IMR-90 (cell line): ENCODE measurements at regions not wholly inside any gene's neighbourhood (a gene's known extent, or its start where the extent isn't known, plus 50 kb on each side); places are given as distances from the start of the nearest gene placed in this dataset.

Experiments used
- ATAC-seq: fragments of 200-7000 bp; cut with Tn5 transposase; 2 replicates; pipeline ENCODE4 v1.9.1; 2020; ENCODE audit warnings: low read depth, mild to moderate bottlenecking, moderate library complexity
- BruUV-seq: library from RNA; stranded (reverse); fragments of 400-500 nt; replicated peaks from 2 replicates; lab custom pipeline; 2021; lab: Mats Ljungman, UMichigan
- CTCF ChIA-PET: fragments of 300-600 bp; formaldehyde crosslinking; extraction: SDS; loops from one replicate; lab custom pipeline; 2021; ENCODE audit warnings: antibody characterized with exemption; lab: Yijun Ruan, JAX
- POLR2A ChIA-PET: fragments of 300-600 bp; sonication (Branson Sonifier 250); formaldehyde crosslinking; loops from one replicate; lab custom pipeline; 2022; ENCODE audit warnings: antibody characterized with exemption; ENCODE audit not compliant: unreplicated experiment; lab: Charles Lee
- DNase-seq: peaks from one replicate; pipeline ENCODE4 v3.0.0; 2013
- H2AFZ ChIP-seq: replicated peaks from 2 replicates; pipeline ENCODE3; 2013; ENCODE audit warnings: low read length, mild to moderate bottlenecking; ENCODE audit not compliant: poor library complexity
- H2AK5ac ChIP-seq: 2 replicates; pipeline ENCODE4 v1.6.1; 2013; ENCODE audit warnings: low read depth, low read length, inconsistent platforms
- H2AK9ac ChIP-seq: replicated peaks from 2 replicates; pipeline ENCODE3; 2013; ENCODE audit warnings: mild to moderate bottlenecking, low read depth, low read length, moderate library complexity; ENCODE audit not compliant: poor library complexity
- H2BK120ac ChIP-seq: 2 replicates; pipeline ENCODE4 v1.6.1; 2013; ENCODE audit warnings: low read depth, low read length, inconsistent platforms
- H2BK15ac ChIP-seq: 3 replicates; pipeline ENCODE4 v1.6.1; 2013; ENCODE audit warnings: low read depth, low read length, inconsistent platforms
- H2BK20ac ChIP-seq: 2 replicates; pipeline ENCODE4 v1.6.1; 2013; ENCODE audit warnings: low read depth, mild to moderate bottlenecking, inconsistent platforms, low read length, moderate library complexity
- H2BK5ac ChIP-seq: 2 replicates; pipeline ENCODE4 v1.6.1; 2013; ENCODE audit warnings: mild to moderate bottlenecking, low read depth, low read length, inconsistent platforms; ENCODE audit not compliant: poor library complexity, severe bottlenecking
- H3K14ac ChIP-seq: replicated peaks from 2 replicates; pipeline ENCODE4 v1.6.1; 2013; ENCODE audit warnings: low read depth, low read length, inconsistent platforms
- H3K18ac ChIP-seq: 2 replicates; pipeline ENCODE4 v1.6.1; 2013; ENCODE audit warnings: low read depth, low read length, control low read depth
- H3K23ac ChIP-seq: 2 replicates; pipeline ENCODE4 v1.6.1; 2013; ENCODE audit warnings: low read depth, low read length, inconsistent platforms
- H3K27ac ChIP-seq: 2 replicates; pipeline ENCODE4 v1.5.1; 2013; ENCODE audit warnings: mild to moderate bottlenecking, control low read depth, low read length; ENCODE audit not compliant: insufficient read depth
- H3K27me3 ChIP-seq: 2 replicates; pipeline ENCODE4 v1.6.1; 2013; ENCODE audit warnings: low read length; ENCODE audit not compliant: control insufficient read depth, insufficient read depth
- H3K36me3 ChIP-seq: 2 replicates; pipeline ENCODE4 v1.6.1; 2013; ENCODE audit warnings: low read length, mixed read lengths; ENCODE audit not compliant: control insufficient read depth, insufficient read depth
- H3K4ac ChIP-seq: 2 replicates; pipeline ENCODE4 v1.6.1; 2013; ENCODE audit warnings: low read depth, low read length, inconsistent platforms
- H3K4me1 ChIP-seq: 2 replicates; pipeline ENCODE4 v1.6.1; 2013; ENCODE audit warnings: low read length, mixed read lengths; ENCODE audit not compliant: control insufficient read depth, insufficient read depth
- H3K4me2 ChIP-seq: 2 replicates; pipeline ENCODE4 v1.6.1; 2013; ENCODE audit warnings: low read depth, mild to moderate bottlenecking, control low read depth, low read length, moderate library complexity
- H3K4me3 ChIP-seq: 2 replicates; pipeline ENCODE4 v1.5.1; 2013; ENCODE audit warnings: low read depth, mild to moderate bottlenecking, control low read depth, low read length, moderate library complexity; ENCODE audit not compliant: insufficient read depth
- H3K56ac ChIP-seq: 2 replicates; pipeline ENCODE4 v1.6.1; 2013; ENCODE audit warnings: low read length, inconsistent platforms; ENCODE audit not compliant: insufficient read depth; ENCODE audit errors: extremely low read depth
- H3K79me1 ChIP-seq, 2 experiments: 2 replicates each; pipeline ENCODE4 v1.6.1; 2013; ENCODE audit warnings: low read length in 2 of 2, inconsistent platforms in 1 of 2, low read depth in 1 of 2
- H3K9ac ChIP-seq: 2 replicates; pipeline ENCODE4 v1.6.1; 2013; ENCODE audit warnings: low read depth, low read length, control low read depth
- H3K9me1 ChIP-seq: 2 replicates; pipeline ENCODE4 v1.6.1; 2013; ENCODE audit warnings: low read length, inconsistent platforms; ENCODE audit not compliant: insufficient read depth
- H3K9me3 ChIP-seq: 2 replicates; pipeline ENCODE4 v1.6.1; 2013; ENCODE audit warnings: low read length; ENCODE audit not compliant: control insufficient read depth, insufficient read depth
- H4K20me1 ChIP-seq: 2 replicates; pipeline ENCODE4 v1.6.1; 2013; ENCODE audit warnings: low read length, inconsistent platforms; ENCODE audit not compliant: insufficient read depth
- H4K5ac ChIP-seq: 2 replicates; pipeline ENCODE4 v1.6.1; 2013; ENCODE audit warnings: mild to moderate bottlenecking, low read depth, low read length, control low read depth
- H4K8ac ChIP-seq, 2 experiments: 2 replicates each; pipeline ENCODE4 v1.6.1; 2013; ENCODE audit warnings: low read depth in 2 of 2, low read length in 2 of 2, control low read depth in 1 of 2, inconsistent platforms in 1 of 2
- H4K91ac ChIP-seq: 2 replicates; pipeline ENCODE4 v1.6.1; 2013; ENCODE audit warnings: low read depth, low read length, inconsistent platforms; ENCODE audit not compliant: insufficient read depth
- BHLHE40 ChIP-seq: fragments of 150-350 bp; IDR thresholded peaks from 2 replicates; pipeline ENCODE4 v1.6.1; 2016; ENCODE audit warnings: mild to moderate bottlenecking, low read depth, low read length
- FOS ChIP-seq: fragments of 150-350 bp; IDR thresholded peaks from 2 replicates; pipeline ENCODE4 v1.6.1; 2016; ENCODE audit warnings: low read depth, low read length
- MAFK ChIP-seq: IDR thresholded peaks from 2 replicates; pipeline ENCODE4 v1.6.1; 2012; ENCODE audit warnings: low read depth, low read length, improper control_type of control experiment
- MAZ ChIP-seq: IDR thresholded peaks from 2 replicates; pipeline ENCODE4 v1.6.1; 2012; ENCODE audit warnings: low read depth, mild to moderate bottlenecking, low read length, improper control_type of control experiment, moderate library complexity, borderline replicate concordance
- MXI1 ChIP-seq: IDR thresholded peaks from 2 replicates; pipeline ENCODE4 v1.6.1; 2012; ENCODE audit warnings: low read depth, mild to moderate bottlenecking, low read length, moderate library complexity, borderline replicate concordance
- NFE2L2 ChIP-seq: fragments of 150-350 bp; IDR thresholded peaks from 2 replicates; pipeline ENCODE4 v1.6.1; 2016; ENCODE audit warnings: low read depth, mild to moderate bottlenecking, low read length
- RAD21 ChIP-seq: IDR thresholded peaks from 2 replicates; pipeline ENCODE4 v1.6.1; 2012; ENCODE audit warnings: low read length, improper control_type of control experiment
- RCOR1 ChIP-seq: IDR thresholded peaks from 2 replicates; pipeline ENCODE4 v1.6.1; 2012; ENCODE audit warnings: mild to moderate bottlenecking, low read length, improper control_type of control experiment; ENCODE audit not compliant: insufficient replicate concordance
- dilution Hi-C: fragments of 300-500 bp; cut with HindIII; formaldehyde crosslinking; loops from one replicate; pipeline ENCODE4 v1.14.3; 2018; ENCODE audit warnings: low sequenced_read_pairs; ENCODE audit not compliant: unreplicated experiment
- in situ Hi-C: fragments of 300-500 bp; cut with MboI; formaldehyde crosslinking; loops from 3 replicates; pipeline ENCODE4 v1.14.3; 2019; ENCODE audit warnings: low sequenced_read_pairs, inconsistent platforms, mixed read lengths
- intact Hi-C: fragments of 100-400 bp; cut with micrococcal nuclease; formaldehyde crosslinking; loops from 2 replicates; pipeline ENCODE4 v1.10.0; 2022

DNA sequence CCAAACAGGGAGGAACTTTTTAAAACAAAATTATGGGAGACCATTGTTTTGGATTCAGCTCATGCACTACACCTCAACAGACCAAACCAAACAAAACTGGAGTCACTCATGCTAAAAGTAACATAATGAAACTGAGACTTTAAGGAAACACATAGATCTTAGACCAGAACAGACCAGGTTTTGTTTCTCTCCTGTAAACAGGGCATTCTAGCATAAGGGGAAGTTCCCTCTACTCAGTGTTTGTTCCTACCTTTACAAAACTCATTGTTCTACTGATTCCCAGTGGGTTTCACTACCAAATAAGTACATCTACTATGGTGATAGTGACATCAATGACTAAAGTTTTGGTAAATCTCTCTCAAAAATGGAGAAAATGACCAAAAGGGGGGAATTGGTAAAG lies 1103.6 kb upstream of the EDIL3 start:
- Histone ChIP-seq H3K9me1 (no peaks in the 10 kb centered on the region), H3K18ac (no peak overlapping the region), H3K79me1 (no peaks in the 10 kb centered on the region), H3K27me3 (no peaks in the 10 kb centered on the region), H2BK15ac (no peak overlapping the region), H3K56ac (no peak overlapping the region), H3K23ac (no peak overlapping the region), H3K27ac (no peak overlapping the region), H2AK9ac (no peak overlapping the region), H3K4me1 (no peaks in the 10 kb centered on the region), H3K36me3 (no peaks in the 10 kb centered on the region), H4K8ac (no peak overlapping the region), H3K4me3 (no peak overlapping the region), H4K5ac (no peak overlapping the region), H3K4me2 (no peak overlapping the region), H4K91ac (no peak overlapping the region), H3K14ac (no peak overlapping the region), H4K20me1 (no peaks in the 10 kb centered on the region), H2AK5ac (no peak overlapping the region), H2AFZ (no peak overlapping the region), H2BK20ac (no peak overlapping the region), H3K4ac (no peak overlapping the region), H3K9ac (no peak overlapping the region), H2BK5ac (no peak overlapping the region), H2BK120ac (no peak overlapping the region), H3K9me3 (peaks cover 2% of the 10 kb centered on the region; the same call in 1 of the 2 replicates)
- dilution Hi-C loops = no loop called here
- POLR2A ChIA-PET = no interaction called here
- intact Hi-C loops = no loop called here
- CTCF ChIA-PET = no interaction called here
- TF ChIP-seq MAZ (no peak), FOS (no peak), NFE2L2 (no peak), BHLHE40 (no peak), RAD21 (no peak), MXI1 (no peak), RCOR1 (no peak), MAFK (no peak)
- no peak for ATAC-seq
- in situ Hi-C loops = no loop called here
- DNase-seq = no peak
- no TSS peak for BruUV-seq
